Keratinocyte (primary cell): ENCODE measurements at regions not wholly inside any gene's neighbourhood (a gene's known extent, or its start where the extent isn't known, plus 50 kb on each side); places are given as distances from the start of the nearest gene placed in this dataset.

Experiments
- CTCF ChIP-seq, 3 experiments: IDR thresholded peaks in 1 of 3; conservative IDR thresholded peaks in 1 of 3; optimal IDR thresholded peaks in 1 of 3; 2 replicates in 2 of 3; 3 replicates in 1 of 3; pipeline versions ENCODE3 to v1.5.1; 2011; ENCODE audit warnings: low read length in 3 of 3, mild to moderate bottlenecking in 3 of 3, moderate library complexity in 2 of 3, control low read depth in 1 of 3, inconsistent platforms in 1 of 3; ENCODE audit not compliant: insufficient read depth in 2 of 3; ENCODE audit errors: extremely low read depth in 1 of 3
- EZH2 ChIP-seq: IDR thresholded peaks from one replicate; pipeline ENCODE4 v1.6.1; 2012; ENCODE audit warnings: inconsistent platforms, mild to moderate bottlenecking, low read length, moderate library complexity

GRCh38 chr19:30757837-30758617 lies 385.8 kb downstream of the ZNF536 start:
- TF ChIP-seq CTCF (optimal IDR thresholded peaks at IDR 0.05 in 1 of 3, IDR thresholded peaks at IDR 0.05 in 1 of 3, conservative IDR thresholded peaks at IDR 0.05 in 1 of 3; ENCODE audit: extremely low read depth in 1 of 3, insufficient read depth in 2 of 3, low read length in 3 of 3) (no peak), EZH2 (no peak)
